HEK293T (cell line): ENCODE measurements at regions not wholly inside any gene's neighbourhood (a gene's known extent, or its start where the extent isn't known, plus 50 kb on each side); places are given as distances from the start of the nearest gene placed in this dataset.

Source experiments
- ARNT ChIP-seq: fragments of 450-650 bp; IDR thresholded peaks from 2 replicates; pipeline ENCODE4 v1.6.1; 2017; ENCODE audit warnings: mild to moderate bottlenecking
- BHLHE40 ChIP-seq: fragments of 450-650 bp; IDR thresholded peaks from 2 replicates; pipeline ENCODE4 v1.6.1; 2016; ENCODE audit warnings: mild to moderate bottlenecking, moderate library complexity, borderline replicate concordance
- CTBP1 ChIP-seq: fragments of 450-650 bp; IDR thresholded peaks from 2 replicates; pipeline ENCODE4 v1.6.1; 2016; ENCODE audit warnings: borderline replicate concordance
- ELF4 ChIP-seq: fragments of 450-650 bp; IDR thresholded peaks from 2 replicates; pipeline ENCODE4 v1.6.1; 2017; ENCODE audit warnings: antibody characterized with exemption
- FOXA1 ChIP-seq: fragments of 450-650 bp; IDR thresholded peaks from 2 replicates; pipeline ENCODE4 v1.6.1; 2016; ENCODE audit warnings: mild to moderate bottlenecking
- FOXM1 ChIP-seq: fragments of 450-650 bp; IDR thresholded peaks from 2 replicates; pipeline ENCODE4 v1.6.1; 2017; ENCODE audit warnings: mild to moderate bottlenecking, borderline replicate concordance
- PKNOX1 ChIP-seq: fragments of 450-650 bp; IDR thresholded peaks from 2 replicates; pipeline ENCODE4 v1.6.1; 2016
- SP1 ChIP-seq: fragments of 450-650 bp; IDR thresholded peaks from 2 replicates; pipeline ENCODE4 v1.6.1; 2017

GRCh38 chr2:77873506-77873905 is 351.3 kb upstream of the LRRTM4 start:
- TF ChIP-seq ELF4 (no peak), PKNOX1 (no peak), FOXM1 (no peak), FOXA1 (no peak), CTBP1 (no peak), ARNT (no peak), BHLHE40 (no peak), SP1 (no peak)
